ENCODE measurements at regions not wholly inside any gene's neighbourhood (a gene's known extent, or its start where the extent isn't known, plus 50 kb on each side); places are given as distances from the start of the nearest gene placed in this dataset.

GRCh38 chr3:54021071-54021470 is 101.3 kb upstream of the CACNA2D3 start:
- TF ChIP-seq TCF7L2 (IDR thresholded peaks at IDR 0.05; ENCODE audit: borderline replicate concordance, extremely low read depth, insufficient read depth, insufficient read length) (no peak), SIN3A (IDR thresholded peaks at IDR 0.05; ENCODE audit: low read depth) (no peak), CTCF (IDR thresholded peaks at IDR 0.05 in 2 of 3, conservative IDR thresholded peaks at IDR 0.05 in 1 of 3; ENCODE audit: borderline replicate concordance in 1 of 3, insufficient read depth in 1 of 3, low read depth in 2 of 3, low read length in 2 of 3) (no peak)
